ENCODE measurements at regions not wholly inside any gene's neighbourhood (a gene's known extent, or its start where the extent isn't known, plus 50 kb on each side); places are given as distances from the start of the nearest gene placed in this dataset.
A peak's percentile ranks its signal among the peaks of the same experiment; 100 is the strongest.
"Not testable (repeated sequence)": the region's sequence is repeated elsewhere in the genome, so short reads cannot be mapped to it uniquely, and the experiment has no call there.

DNA sequence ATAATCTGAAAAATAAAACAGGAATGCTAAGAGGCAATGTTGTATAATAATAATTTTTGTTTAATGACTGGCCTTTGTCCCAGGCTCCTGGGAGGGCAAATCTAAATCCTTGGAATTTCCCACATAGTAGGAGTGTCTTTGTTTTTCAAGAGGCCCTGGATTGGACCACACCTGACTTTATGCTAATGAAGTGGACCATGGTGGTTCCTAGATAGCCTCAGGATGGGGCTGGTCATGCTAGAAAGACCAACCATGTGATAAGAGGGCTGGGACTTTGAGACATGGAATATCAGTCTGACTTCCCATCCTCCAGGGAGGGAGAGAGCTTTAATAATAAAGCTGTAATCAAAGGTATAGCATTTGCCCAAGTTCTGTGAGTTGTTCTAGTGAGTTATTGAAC lies 138.2 kb upstream of the RAB4A start:
- no peak for DNase-seq (ENCODE audit: low spot score)

DNA sequence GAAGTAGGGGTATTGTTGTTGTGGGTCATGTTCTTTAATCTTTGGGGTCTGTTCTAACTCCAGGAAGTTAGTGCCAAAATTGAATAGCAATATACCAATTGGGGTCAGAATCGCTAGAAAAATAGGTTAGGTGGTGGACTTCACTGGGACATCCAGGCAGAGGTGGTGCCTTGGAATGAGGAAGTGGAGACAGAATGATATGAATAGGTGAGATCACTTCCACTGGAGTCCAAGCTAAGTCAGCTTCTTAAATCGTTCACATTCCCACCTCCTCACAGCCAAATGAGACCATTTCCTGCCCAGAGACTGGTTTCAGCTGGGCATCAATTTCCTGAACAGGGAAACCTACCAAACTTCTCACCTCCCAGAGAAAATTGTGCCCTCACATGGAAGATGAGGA lies 137.8 kb upstream of the RAB4A start:
- DNase-seq (ENCODE audit: low spot score) = no peak

DNA sequence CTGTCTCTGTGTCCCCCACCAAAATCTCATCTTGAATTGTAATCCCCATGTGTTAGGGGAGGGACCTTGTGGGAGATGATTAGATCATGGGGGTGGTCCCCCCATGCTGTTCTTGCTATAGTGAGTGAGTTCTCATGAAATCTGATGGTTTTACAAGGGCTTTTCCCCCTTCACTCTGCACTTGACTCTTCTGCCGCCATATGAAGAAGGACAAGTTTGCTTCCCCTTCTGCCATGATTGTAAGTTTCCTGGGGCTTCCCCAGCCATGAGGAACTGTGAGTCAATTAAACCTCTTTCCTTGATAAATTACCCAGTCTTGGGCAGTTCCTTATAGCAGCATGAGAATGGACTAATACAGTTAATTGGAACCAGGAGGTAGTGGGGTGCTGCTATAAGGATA lies 137.1 kb upstream of the RAB4A start:
- no peak for DNase-seq (ENCODE audit: low spot score)

DNA sequence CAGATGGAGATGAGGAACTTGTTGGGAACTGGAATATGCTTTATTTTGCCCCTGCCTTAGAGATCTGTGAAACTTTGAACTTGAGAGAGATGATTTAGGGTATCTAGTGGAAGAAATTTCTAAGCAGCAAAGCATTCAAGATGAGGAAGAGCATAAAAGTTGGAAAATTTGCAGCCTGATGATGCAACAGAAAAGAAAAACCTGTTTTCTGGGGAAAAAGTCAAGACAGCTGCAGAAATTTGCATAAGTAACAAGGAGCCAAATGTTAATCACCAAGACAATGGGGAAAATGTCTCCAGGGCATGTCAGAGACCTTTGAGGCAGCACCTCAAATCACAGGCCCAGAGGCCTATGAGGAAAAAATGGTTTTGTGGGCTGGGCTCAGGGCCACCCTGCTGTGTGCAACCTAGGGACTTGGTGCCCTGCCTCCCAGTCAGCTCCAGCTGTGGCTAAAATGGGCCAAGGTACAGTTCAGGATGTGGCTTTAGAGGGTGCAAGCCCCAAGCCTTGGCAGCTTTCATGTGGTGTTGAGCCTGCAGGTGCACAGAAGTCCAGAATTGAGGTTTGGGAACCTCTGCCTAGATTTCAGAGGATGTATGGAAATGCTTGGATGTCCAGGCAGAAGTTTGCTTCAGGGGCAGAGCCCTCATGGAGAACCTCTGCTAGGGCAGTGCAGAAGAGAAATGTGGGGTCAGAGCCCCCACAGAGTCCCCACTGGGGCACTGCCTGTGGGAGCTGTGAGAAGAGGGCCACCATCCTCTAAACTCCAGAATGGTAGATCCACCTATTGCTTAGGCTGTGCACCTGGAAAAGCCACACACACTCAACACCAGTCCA lies 136.3 kb upstream of the RAB4A start:
- DNase-seq (ENCODE audit: low spot score) = not testable (repeated sequence)

DNA sequence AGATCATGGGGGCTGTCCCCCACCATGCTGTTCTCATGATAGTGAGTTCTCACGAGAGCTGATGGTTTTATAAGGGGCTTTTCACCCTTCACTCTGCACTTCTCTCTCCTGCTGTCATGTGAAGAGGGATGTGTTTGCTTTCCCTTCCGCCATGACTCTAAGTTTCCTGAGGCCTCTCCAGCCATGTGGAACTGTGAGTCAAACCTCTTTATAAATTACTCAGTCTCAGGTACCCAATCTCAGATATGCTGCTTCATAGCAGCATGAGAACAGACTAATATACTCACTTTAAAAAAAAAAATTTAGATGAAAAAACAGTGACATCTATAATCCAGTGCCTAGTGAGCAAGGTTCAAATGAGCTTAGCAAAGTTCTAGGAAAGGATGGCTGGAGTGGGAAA lies 135.1 kb upstream of the RAB4A start:
- DNase-seq (ENCODE audit: low spot score) = no peak

DNA sequence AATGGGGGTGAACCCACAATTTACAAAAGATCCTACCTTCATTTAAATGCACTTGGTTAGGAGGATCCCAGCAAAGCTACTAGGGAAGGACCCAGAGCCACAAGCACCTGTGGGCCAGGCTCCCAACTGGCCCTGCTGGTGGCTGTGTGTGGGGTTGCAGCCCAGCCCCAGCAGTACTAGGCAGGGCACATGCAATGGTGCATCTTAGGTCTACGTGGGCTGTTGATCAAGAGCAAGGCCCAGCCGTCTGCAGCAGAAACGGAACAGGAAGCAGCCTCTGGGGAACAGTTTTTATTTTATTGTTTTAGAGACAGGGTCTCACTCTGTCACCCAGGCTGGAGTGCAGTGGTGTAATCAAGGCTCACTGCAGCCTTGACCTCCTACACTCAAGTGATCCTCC lies 134.1 kb upstream of the RAB4A start:
- no peak for DNase-seq (ENCODE audit: low spot score)

DNA sequence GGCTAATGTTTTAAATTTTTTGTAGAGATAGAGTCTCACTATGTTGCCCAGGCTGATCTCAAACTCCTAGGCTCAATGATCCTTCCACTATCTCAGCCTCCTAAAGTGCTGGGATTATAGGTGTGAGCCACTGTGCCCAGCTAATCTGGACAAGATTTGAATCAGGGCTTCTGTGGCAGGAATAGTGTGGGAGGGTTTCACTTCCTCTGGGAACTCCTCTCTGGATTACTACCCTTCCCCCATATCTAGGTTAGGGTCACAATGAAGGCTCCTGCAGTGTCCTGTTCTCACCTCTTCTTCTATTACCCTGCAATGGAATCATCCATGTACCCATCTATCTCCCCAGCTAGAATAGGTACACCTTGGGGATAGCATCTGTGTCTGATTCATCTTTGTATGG lies 133.6 kb upstream of the RAB4A start:
- DNase-seq (ENCODE audit: low spot score) = no peak

DNA sequence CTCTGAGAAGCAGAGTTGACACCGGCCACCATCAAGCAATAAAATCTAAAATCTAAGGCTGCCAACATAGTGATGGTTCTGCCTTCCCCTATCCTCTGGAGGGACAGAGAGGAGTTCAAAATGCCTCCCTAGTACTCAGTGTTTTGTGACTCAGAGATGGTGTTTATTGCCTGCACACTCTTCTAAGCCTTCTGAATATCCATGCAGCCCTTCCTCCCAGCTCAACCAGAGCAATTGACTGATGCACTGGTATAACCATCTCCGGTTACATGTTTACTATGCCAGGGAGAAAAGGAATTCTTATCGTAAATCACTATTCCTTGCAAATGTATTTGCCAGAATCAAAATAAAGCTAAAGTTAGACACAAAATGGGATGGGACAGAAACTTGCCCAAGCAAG lies 132.9 kb upstream of the RAB4A start:
- no peak for DNase-seq (ENCODE audit: low spot score)

DNA sequence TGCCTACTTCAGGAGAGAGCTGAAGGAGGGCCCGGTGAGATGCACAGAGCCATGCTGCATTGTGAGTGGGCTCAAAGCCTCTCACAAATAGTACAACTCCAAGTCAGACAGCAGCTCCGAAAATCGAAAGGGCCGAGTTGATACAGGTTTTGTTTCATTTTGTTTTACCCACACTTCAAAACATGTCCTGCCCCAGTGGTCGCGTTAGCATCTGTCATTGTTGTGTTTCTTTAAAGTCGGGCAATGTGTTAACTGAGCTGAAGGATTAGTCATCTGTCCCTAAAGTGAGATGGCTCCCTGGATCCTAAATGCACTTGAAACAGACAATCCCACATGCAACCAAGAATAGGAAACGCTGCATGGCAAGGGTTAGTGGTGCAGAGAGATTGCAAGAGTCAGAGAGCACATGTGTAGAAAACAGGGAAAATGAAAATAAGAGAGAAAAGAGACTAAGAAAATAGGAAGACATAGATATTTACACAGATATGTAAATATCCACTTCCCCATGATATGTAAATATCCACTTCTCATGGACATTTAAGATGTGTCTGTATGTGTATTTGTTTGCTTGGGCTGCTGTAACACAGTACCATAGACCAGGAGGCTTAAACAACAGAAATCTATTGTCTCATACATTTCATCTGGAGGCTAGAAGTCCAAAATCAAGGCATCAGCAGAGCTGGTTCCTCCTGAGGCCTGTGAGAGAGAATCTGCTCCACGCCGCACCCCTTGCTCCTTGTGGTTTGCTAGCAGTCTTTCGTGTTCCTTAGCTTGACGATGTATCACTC lies 131.4 kb upstream of the RAB4A start:
- no peak for DNase-seq (ENCODE audit: low spot score)

DNA sequence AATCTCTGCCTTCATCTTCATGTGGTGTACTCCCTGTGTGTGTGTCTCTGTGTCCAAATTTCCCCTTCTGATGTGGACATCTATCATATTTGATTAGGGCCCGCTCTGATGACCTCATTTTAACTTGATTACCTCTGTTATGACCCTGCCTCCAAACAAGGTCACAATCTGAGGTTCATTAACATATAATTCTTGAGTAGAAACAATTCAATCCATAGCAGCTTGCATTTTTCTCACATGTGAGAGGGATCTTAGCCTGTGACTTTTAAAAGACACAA lies 130.9 kb upstream of the RAB4A start:
- no peak for DNase-seq (ENCODE audit: low spot score)

DNA sequence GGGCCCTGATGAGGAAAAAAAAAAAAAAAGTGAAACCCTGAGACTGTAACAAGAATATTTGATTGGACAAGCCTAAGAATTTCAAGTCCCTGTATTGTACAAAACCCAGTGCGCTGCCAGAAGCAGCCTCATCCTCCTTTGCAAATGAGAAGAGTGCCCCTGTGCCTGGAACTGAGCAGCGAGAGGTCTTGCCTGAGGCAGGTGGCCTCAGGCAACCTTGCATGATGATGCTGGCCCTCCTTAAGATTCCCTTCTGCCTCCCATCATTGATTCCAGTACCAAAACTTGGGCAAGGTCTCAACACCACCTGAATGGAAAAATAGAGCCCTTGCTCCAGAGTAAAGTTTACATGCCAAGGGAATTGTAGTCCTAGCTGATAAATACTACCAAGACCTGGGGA lies 129.6 kb upstream of the RAB4A start:
- no peak for DNase-seq (ENCODE audit: low spot score)

DNA sequence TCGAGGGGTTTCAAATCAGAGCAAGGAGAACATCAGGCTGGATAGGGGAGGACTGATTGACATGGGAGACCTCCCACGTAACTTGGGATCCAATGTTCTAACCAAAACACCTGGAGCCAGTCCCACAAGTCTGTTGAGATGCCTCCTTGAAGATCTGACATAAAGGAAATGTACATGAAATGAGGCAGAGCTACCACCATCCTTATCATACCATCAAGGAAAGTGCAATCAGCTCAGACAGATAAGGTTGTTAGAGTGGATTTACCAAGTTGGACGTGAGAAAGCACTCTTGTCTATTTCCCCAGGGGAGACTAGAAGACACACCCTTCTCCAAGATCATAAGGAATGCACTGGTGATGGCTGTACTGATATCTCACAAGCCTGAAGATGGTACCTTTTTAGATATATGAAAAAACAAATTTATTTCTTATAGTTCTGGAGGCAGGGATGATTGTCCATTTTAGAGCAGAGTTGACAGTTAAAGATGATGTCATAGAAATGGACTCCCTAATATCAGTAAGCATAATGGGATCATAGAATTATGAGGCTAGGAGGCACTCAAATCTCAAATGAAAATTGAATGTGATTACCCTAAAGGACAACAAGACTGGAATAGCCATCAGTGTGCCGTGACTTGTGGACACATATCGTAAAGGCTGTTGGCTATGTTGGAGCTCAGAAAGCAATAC lies 129.1 kb upstream of the RAB4A start:
- DNase-seq (ENCODE audit: low spot score) = no peak

DNA sequence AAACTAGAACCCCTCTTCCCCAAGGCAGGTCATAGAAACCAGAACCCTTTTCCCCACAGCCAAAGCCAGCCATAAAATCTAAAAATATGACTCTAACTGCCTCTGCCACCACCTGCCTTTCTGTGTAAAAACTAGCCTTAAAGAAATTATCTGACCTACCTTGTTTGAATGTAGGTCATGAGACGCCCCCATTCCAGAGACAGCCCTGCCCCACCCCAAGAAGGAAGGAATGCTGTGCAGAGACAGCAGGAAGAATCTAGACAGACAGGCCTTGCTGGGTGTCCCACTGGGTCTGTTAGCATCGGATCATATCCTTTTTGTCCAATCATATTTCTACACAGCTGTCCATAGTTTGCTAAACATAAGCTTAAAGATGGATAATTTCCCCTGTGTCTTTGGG lies 128.4 kb upstream of the RAB4A start:
- no peak for DNase-seq (ENCODE audit: low spot score)

DNA sequence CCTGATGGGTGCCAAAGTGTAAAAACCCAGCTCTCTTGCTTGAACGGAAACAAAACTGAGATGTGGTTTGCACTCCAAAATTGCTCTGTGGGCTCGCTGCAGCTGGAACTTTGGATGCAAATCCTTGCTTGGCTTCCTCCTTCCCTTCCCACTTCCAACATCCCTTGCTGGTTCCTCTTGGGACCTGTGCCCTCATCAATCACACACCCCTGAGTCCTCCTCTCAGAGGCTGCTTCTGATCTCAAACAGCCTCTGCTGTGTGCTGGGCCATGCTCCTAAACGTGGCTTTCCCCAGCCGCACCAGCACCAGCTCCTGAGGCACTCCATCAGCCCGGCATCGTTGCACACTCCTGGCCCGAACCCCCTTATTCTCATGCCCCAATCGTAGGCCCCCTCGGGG lies 124.3 kb upstream of the RAB4A start:
- no peak for DNase-seq (ENCODE audit: low spot score)

DNA sequence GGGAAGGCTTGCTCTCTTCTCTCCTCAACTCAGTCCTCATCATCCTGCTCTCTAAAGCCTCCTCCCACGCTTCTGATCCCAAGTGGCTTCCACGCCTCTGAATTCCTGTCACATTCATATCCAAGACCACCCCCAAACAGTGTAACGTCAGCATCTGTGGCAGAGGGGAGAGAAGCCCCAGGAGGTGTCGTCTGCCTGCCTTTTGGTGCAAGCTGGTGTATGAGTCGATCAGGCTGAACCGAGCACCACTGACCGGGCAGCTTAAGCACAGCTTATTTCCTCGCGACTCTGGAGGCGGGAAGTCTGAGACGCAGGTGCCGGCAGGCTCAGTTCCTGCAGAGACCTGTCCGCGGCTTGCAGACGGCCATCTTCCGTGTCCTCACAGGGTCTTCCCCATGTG lies 123.8 kb upstream of the RAB4A start:
- DNase-seq (ENCODE audit: low spot score) = no peak

DNA sequence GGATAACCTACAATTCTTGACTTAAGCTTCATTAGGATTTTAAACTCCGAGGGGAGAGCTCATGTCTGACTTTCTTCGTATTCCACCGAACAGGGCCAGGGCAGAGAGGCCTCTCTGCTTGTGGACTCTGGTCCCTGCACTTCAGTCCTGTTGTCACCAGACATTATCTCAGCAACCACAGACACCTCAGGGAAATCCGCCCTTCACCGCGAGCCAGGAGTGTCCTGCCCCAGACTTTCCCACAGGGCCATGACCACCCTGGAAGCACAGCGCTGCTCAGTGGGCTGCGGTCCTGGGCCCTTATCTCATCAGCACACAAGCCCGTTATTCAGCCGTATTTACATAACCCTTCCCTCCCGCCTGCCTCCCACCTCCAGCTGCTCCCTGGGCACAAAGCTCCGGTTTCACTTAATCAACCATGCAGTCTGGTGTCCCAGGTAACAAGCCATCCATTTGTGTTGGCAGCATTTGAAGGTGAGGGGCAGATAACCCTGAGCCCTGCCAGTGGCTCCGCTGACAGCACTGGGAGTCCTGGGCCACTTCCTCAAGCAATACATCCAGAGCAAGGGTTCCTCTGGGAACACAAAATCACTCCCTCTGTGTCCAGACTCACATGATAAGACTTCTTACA lies 122.8 kb upstream of the RAB4A start:
- DNase-seq (ENCODE audit: low spot score) = peak; percentile 51

DNA sequence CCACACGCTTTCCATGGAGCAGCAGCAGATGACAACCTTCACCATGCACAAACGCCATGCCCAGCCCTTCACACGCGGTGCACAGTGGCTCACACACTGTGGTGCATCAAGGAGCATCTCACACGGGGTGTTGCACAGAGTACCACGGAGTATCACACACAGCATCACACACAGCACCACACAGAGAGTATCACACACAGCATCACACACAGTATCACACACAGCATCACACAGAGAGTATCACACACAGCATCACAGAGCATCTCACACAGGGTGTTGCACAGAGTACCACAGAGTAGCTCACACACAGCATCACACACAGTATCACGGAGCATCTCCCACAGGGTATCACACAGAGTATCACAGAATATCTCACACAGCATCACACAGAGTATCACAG lies 122.2 kb upstream of the RAB4A start:
- no peak for DNase-seq (ENCODE audit: low spot score)

DNA sequence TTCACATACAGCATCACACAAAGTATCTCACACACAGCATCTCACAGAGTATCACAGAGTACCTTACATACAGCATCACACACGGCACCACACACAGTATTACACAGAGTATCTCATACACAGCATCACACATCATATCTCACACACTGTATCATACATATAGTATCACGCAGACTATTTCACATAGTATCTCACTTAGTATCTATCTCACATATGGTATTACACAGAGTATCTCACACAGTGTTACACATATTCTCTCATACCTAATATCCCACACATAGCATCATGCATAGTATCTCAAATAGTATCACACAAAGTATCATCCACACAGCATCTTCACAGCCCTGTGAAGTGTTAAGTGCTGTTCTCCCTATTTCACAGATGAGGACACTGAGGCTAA lies 121.5 kb upstream of the RAB4A start:
- no peak for DNase-seq (ENCODE audit: low spot score)

DNA sequence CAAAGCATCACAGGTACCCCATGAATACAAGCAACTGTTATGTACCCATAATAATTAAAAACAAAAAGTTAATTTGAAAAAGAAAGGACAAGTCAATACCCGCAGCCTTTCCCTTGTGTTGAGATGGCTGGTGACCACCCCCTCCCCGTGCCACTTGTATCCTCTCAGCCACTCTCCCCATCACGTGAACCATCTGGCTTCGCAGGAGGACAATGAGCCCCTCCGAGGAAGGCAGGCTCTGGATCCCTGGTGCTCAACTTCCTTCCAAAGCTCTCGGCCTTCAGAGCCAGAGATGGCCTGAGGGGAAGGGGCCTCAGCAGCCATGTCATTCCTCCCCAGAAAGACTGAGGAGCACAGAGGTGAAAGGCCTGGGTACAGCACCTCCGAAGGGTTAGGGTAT lies 120.4 kb upstream of the RAB4A start:
- no peak for DNase-seq (ENCODE audit: low spot score)

DNA sequence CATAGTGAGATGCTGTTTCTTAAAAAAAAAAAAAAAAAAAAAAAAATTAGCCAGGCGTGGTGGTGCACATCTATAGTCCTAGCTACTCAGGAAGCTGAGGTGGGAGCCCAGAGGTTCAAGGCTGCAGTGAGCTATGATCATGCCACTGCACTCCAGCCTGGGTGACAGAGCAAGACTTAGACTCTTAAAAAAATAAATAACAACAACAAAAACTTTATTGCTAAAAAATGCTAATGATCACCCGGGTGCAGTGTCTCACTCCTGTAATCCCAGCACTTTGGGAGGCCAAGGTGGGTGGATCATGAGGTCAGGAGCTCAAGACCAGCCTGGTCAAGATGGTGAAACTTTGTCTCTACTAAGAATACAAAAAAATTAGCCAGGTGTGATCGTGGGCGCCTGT lies 119.5 kb upstream of the RAB4A start:
- not testable (repeated sequence) for DNase-seq (ENCODE audit: low spot score)

DNA sequence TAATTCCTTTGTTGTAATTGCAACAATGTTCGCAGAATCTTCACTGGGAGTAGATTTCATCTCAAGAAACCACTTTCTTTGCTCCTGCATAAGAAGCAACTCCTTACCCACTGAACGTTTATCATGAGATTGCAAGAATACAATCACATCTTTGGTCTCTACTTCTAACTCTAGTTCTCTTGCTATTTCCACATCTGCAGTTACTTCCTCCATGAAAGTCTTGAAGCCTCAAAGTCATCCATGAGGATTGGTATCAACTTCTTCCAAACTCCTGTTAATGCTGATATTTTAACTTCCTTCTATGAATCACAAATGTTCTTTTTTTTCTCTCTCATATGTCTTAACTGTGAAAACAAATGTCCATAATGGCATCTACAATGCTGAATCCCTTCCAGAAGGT lies 118.6 kb upstream of the RAB4A start:
- no peak for DNase-seq (ENCODE audit: low spot score)

DNA sequence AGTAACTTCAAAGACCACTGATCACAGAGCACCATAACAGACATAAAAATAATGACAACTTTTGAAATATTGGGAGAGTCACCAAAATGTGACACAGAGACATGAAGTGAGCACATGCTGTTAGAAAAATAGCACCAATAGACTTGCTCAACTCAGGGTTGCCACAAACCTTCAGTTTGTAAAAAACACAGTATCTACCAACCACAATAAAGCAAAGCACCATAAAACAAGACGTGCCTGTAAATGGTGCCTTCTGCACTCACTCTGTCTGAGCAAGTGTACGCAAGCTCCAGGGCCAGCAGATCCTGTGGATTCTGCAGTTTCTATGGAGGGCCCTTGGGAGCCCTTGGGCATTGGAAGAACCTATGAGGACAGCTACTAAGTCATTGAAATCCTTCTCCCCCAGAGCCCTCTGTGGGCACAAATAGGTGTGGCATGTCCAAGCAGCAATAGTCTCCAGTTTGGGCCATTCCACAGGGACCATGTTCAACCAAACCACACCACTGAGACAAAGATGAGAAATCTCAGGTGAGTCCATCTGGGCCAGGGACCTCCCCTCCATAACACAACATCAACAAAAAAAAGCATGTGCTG lies 116.9 kb upstream of the RAB4A start:
- DNase-seq (ENCODE audit: low spot score) = no peak

Data from mucosa of gallbladder (tissue), 1 donor.